B cell (primary cell): ENCODE measurements at regions not wholly inside any gene's neighbourhood (a gene's known extent, or its start where the extent isn't known, plus 50 kb on each side); places are given as distances from the start of the nearest gene placed in this dataset.

Experiments used
- ATAC-seq: fragments of 200-7000 bp; cut with Tn5 transposase; one replicate; pipeline ENCODE4 v1.10.0; 2021; ENCODE audit warnings: low read depth, mild to moderate bottlenecking, moderate number of reproducible peaks, moderate library complexity
- CTCF ChIA-PET: fragments of 350-600 bp; sonication (Branson Sonifier 250); formaldehyde crosslinking; loops from one replicate; lab custom pipeline; 2021; ENCODE audit warnings: antibody characterized with exemption, inconsistent platforms; lab: Charles Lee
- POLR2A ChIA-PET: fragments of 350-600 bp; sonication (Branson Sonifier 250); formaldehyde crosslinking; loops from one replicate; lab custom pipeline; 2021; ENCODE audit warnings: antibody characterized with exemption; lab: Charles Lee
- DNase-seq: peaks from one replicate; pipeline ENCODE4 v3.0.0; 2013
- H2AFZ ChIP-seq: 2 replicates; pipeline ENCODE4 v1.6.1; 2012; ENCODE audit warnings: mild to moderate bottlenecking, low read depth, low read length; ENCODE audit not compliant: insufficient read depth, poor library complexity, severe bottlenecking
- H3K27ac ChIP-seq, 2 donors: 1 replicate in 1 of 2; 2 replicates in 1 of 2; pipeline ENCODE4 v1.5.1; 2012 to 2013; ENCODE audit warnings: low read length in 2 of 2, mild to moderate bottlenecking in 2 of 2, moderate library complexity in 1 of 2
- H3K27me3 ChIP-seq, 4 experiments: fragments of 200-600 bp in 1 of 4; sonication (generic) in 1 of 4; replicated peaks in 1 of 4; 1 replicate in 2 of 4; 2 replicates in 2 of 4; pipeline versions ENCODE4 v1.6.1 to v1.7.0; 2013 to 2016; ENCODE audit warnings: low read length in 3 of 4, mild to moderate bottlenecking in 2 of 4, mixed read lengths in 1 of 4, moderate library complexity in 1 of 4; ENCODE audit not compliant: insufficient read depth in 4 of 4, control insufficient read depth in 3 of 4; ENCODE audit errors: control extremely low read depth in 1 of 4
- H3K36me3 ChIP-seq, 2 experiments: replicated peaks in 1 of 2; 1 replicate in 1 of 2; 2 replicates in 1 of 2; pipeline versions ENCODE4 v1.6.1 to v1.7.1; 2013; ENCODE audit warnings: low read length in 1 of 2; ENCODE audit not compliant: insufficient read depth in 2 of 2, control insufficient read depth in 1 of 2; ENCODE audit errors: control extremely low read depth in 1 of 2, extremely low read depth in 1 of 2
- H3K4me1 ChIP-seq, 2 donors: fragments of 200-600 bp in 1 of 2; sonication (generic) in 1 of 2; 1 replicate in 1 of 2; 2 replicates in 1 of 2; pipeline versions ENCODE4 v1.5.1 to v1.6.1; 2013 to 2017; ENCODE audit warnings: low read length in 2 of 2; ENCODE audit not compliant: control insufficient read depth in 2 of 2, insufficient read depth in 2 of 2
- H3K4me2 ChIP-seq: replicated peaks from 2 replicates; pipeline ENCODE3; 2012; ENCODE audit warnings: mild to moderate bottlenecking, low read depth, low read length; ENCODE audit not compliant: poor library complexity, severe bottlenecking
- H3K4me3 ChIP-seq, 5 experiments: fragments of 200-600 bp in 1 of 5; sonication (generic) in 1 of 5; 1 replicate in 3 of 5; 2 replicates in 2 of 5; pipeline versions ENCODE4 v1.5.1 to v1.7.0; 2011 to 2016; ENCODE audit warnings: low read length in 4 of 5, mild to moderate bottlenecking in 4 of 5, low read depth in 2 of 5, control low read depth in 1 of 5, moderate library complexity in 1 of 5; ENCODE audit not compliant: insufficient read depth in 1 of 5; ENCODE audit errors: control extremely low read depth in 1 of 5, extremely low read depth in 1 of 5
- H3K79me2 ChIP-seq: fragments of 200-600 bp; sonication (generic); one replicate; pipeline ENCODE4 v1.6.0; 2016; ENCODE audit warnings: low read length; ENCODE audit not compliant: control insufficient read depth, insufficient read depth
- H3K9ac ChIP-seq: fragments of 200-600 bp; sonication (generic); 2 replicates; pipeline ENCODE4 v1.6.1; 2017; ENCODE audit warnings: mild to moderate bottlenecking, low read length, moderate library complexity
- H3K9me3 ChIP-seq, 3 donors: one replicate each; pipeline versions ENCODE4 v1.6.1 to v1.7.1; 2013; ENCODE audit warnings: low read length in 2 of 3; ENCODE audit not compliant: control insufficient read depth in 2 of 3, insufficient read depth in 1 of 3; ENCODE audit errors: control extremely low read depth in 1 of 3
- H4K20me1 ChIP-seq: 2 replicates; pipeline ENCODE4 v1.6.0; 2012; ENCODE audit warnings: mild to moderate bottlenecking, low read length; ENCODE audit not compliant: insufficient read depth, control insufficient read depth, poor library complexity, severe bottlenecking
- H3K27ac Mint-ChIP-seq: one replicate; pipeline ENCODE4 v1.8.0; 2021; ENCODE audit warnings: mixed read lengths
- H3K27me3 Mint-ChIP-seq: one replicate; pipeline ENCODE4 v1.8.0; 2021; ENCODE audit warnings: mixed read lengths
- H3K4me1 Mint-ChIP-seq: one replicate; pipeline ENCODE4 v1.8.0; 2021; ENCODE audit warnings: mixed read lengths
- H3K4me3 Mint-ChIP-seq: one replicate; pipeline ENCODE4 v1.8.0; 2021; ENCODE audit warnings: mixed read lengths
- H3K9me3 Mint-ChIP-seq: one replicate; pipeline ENCODE4 v1.8.0; 2022; ENCODE audit warnings: mixed read lengths; ENCODE audit not compliant: insufficient read depth
- CTCF ChIP-seq: fragments of 200-600 bp; IDR thresholded peaks from one replicate; pipeline ENCODE4 v1.8.0; 2022; ENCODE audit warnings: antibody characterized with exemption, mild to moderate bottlenecking
- EZH2 ChIP-seq: IDR thresholded peaks from 2 replicates; pipeline ENCODE4 v1.6.1; 2012; ENCODE audit warnings: borderline replicate concordance, low read depth, mild to moderate bottlenecking, moderate library complexity, low read length; ENCODE audit not compliant: insufficient read depth, poor library complexity, severe bottlenecking
- WGBS: methylation state at CpG from one replicate; pipeline ENCODE4 v1.1.5; 2013; ENCODE audit warnings: missing lambda C conversion rate; ENCODE audit not compliant: insufficient coverage; 5-methylcytosine and 5-hydroxymethylcytosine counted together
- intact Hi-C: fragments of 100-400 bp; cut with micrococcal nuclease; formaldehyde crosslinking; loops from one replicate; pipeline ENCODE4 v1.10.0; 2022

- Histone ChIP-seq H3K27ac (no peak overlapping the region), H3K4me3 (no peak overlapping the region), H3K9me3 (peaks cover 0 to 2% (median 0%) of the 10 kb centered on the region in 3 donors), H3K27me3 (no peaks in the 10 kb centered on the region), H3K36me3 (no peaks in the 10 kb centered on the region), H2AFZ (no peak overlapping the region), H3K9ac (no peak overlapping the region), H3K79me2 (no peaks in the 10 kb centered on the region), H3K4me1 (no peaks in the 10 kb centered on the region), H4K20me1 (no peaks in the 10 kb centered on the region), H3K4me2 (no peak overlapping the region)
- ATAC-seq = no peak
- peaks cover 14% of the 10 kb centered on the region for H3K27me3 Mint-ChIP-seq
- ChIA-PET CTCF (interaction anchor here (1.6 kb wide), 1 partner anchor 10 kb away, joined by 3 read pairs; no protein-coding TSS in a partner anchor), POLR2A (no interaction called here)
- H3K4me3 Mint-ChIP-seq = no peak overlapping the region
- intact Hi-C loops = no loop called here
- TF ChIP-seq CTCF (no peak), EZH2 (no peak)
- DNase-seq = no peak
- WGBS = 64% methylated on average over 5 of the region's 8 CpGs
- no peaks in the 10 kb centered on the region for H3K4me1 Mint-ChIP-seq
- no peak overlapping the region for H3K27ac Mint-ChIP-seq
- H3K9me3 Mint-ChIP-seq = no peaks in the 10 kb centered on the region
Measured at GRCh38 chr7:32357535-32358277, 132.5 kb downstream of the LSM5 start.

GRCh38 chr7:32347244-32347828 is 142.8 kb downstream of the LSM5 start:
- CTCF ChIA-PET = interaction anchor here (0.6 to 0.9 kb wide), 2 partner anchors 11 to 904 kb away, joined by 3 read pairs; no protein-coding TSS in a partner anchor

More at GRCh38 chr7:32347244-32347828, 142.8 kb downstream of the LSM5 start:
- Mint-ChIP-seq H3K4me1 (no peaks in the 10 kb centered on the region), H3K4me3 (no peak overlapping the region), H3K9me3 (peaks cover 4% of the 10 kb centered on the region), H3K27ac (no peak overlapping the region), H3K27me3 (peaks cover 5% of the 10 kb centered on the region)
- Histone ChIP-seq H3K27me3 (no peaks in the 10 kb centered on the region), H3K79me2 (no peaks in the 10 kb centered on the region), H3K27ac (no peak overlapping the region), H3K4me1 (no peaks in the 10 kb centered on the region), H3K4me2 (no peak overlapping the region), H3K9ac (no peak overlapping the region), H4K20me1 (no peaks in the 10 kb centered on the region), H3K4me3 (no peak overlapping the region), H2AFZ (no peak overlapping the region), H3K36me3 (no peaks in the 10 kb centered on the region), H3K9me3 (no peaks in the 10 kb centered on the region)
- WGBS = 82% methylated on average over 2 of the region's 2 CpGs
- intact Hi-C loops = loop anchor here (5.0 kb wide), 1 partner anchor 605 kb away; no protein-coding TSS in a partner anchor
- TF ChIP-seq CTCF (peak; percentile 65), EZH2 (no peak)
- ATAC-seq (no peak), DNase-seq (peak; percentile 4)
- POLR2A ChIA-PET = no interaction called here
